GM23248 (cell line): ENCODE measurements at regions not wholly inside any gene's neighbourhood (a gene's known extent, or its start where the extent isn't known, plus 50 kb on each side); places are given as distances from the start of the nearest gene placed in this dataset.

ENCODE experiments used
- EZH2 ChIP-seq: fragments of 200-600 bp; sonication (generic); IDR thresholded peaks from 2 replicates; pipeline ENCODE4 v1.6.1; 2018; ENCODE audit warnings: antibody characterized with exemption, mild to moderate bottlenecking; ENCODE audit not compliant: insufficient read depth, poor library complexity, severe bottlenecking
- EZH2phosphoT487 ChIP-seq: fragments of 200-600 bp; sonication (generic); IDR thresholded peaks from 2 replicates; pipeline ENCODE4 v1.6.1; 2018; ENCODE audit warnings: antibody characterized with exemption, moderate library complexity, mild to moderate bottlenecking, low read depth; ENCODE audit not compliant: insufficient read depth

DNA sequence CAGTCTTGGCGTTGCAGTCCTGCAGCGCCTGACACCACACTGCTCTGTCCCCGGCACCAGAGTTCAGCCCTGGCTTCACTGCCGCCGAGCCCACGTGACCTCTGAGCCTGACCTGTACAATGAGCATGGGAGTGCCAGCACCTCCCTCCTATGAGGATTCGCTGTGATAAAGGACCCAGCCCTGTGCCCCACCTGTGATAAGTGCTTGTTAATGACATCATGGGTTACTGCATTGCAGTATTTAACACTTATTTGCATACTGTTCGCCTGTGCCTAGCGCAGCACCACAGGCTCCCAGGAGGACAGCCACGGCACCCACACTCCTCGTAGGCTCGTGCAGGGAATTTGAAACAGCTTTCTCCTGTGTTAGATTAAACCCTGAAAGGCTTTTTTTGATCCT is 118.2 kb upstream of the GSC start:
- TF ChIP-seq EZH2 (no peak), EZH2phosphoT487 (no peak)
